GM20000 (cell line): ENCODE measurements at regions not wholly inside any gene's neighbourhood (a gene's known extent, or its start where the extent isn't known, plus 50 kb on each side); places are given as distances from the start of the nearest gene placed in this dataset.

Source experiments
- DNase-seq: peaks from one replicate; pipeline ENCODE4 v3.0.0; 2012; ENCODE audit warnings: low spot score
- CTCF ChIP-seq: IDR thresholded peaks from 2 replicates; pipeline ENCODE4 v1.5.1; 2012; ENCODE audit warnings: mild to moderate bottlenecking, control low read depth; ENCODE audit errors: extremely low read depth, missing control alignments

- TF ChIP-seq CTCF, result no peak
- DNase-seq, result no peak
These were observed 818.2 kb downstream of the UQCRFS1 start for GRCh38 chr19:28394725-28395124.

DNA sequence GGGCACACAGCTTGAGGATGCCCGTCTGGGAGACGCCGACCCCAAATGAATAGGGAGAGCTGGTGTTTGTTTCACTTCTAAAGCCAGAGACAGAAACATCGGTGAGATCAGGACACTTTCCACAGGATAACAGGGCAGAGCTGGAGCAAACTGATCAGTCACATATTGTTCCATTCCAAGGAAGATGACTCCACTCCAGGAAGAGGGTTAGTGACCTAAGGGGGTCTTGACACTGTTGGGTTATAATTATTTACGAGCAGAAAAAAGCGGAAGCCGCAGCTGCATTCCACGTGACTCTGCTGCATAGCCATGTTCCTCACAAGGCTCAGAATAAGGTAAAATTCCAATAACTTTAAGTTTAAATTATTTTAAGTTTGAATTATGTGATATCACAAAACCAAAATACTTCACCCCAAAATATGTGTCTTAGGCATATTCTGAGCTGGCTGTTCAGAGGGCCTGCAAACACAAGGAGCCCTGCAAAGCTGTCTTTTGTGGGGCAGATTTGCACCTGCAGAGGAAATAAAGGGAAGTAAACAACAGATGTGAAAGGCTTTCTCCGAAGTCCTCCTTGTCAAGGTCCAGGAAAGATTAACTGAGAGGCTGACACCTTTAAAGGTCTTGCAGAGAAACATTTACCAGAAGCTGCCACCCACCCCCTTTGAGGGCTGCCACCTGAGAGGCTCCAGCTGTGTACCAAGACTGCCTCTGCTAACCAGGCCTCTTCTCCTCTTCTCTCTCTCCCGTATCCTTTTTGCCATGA is 819.2 kb downstream of the UQCRFS1 start:
- DNase-seq, result no peak
- no peak for TF ChIP-seq CTCF

DNA sequence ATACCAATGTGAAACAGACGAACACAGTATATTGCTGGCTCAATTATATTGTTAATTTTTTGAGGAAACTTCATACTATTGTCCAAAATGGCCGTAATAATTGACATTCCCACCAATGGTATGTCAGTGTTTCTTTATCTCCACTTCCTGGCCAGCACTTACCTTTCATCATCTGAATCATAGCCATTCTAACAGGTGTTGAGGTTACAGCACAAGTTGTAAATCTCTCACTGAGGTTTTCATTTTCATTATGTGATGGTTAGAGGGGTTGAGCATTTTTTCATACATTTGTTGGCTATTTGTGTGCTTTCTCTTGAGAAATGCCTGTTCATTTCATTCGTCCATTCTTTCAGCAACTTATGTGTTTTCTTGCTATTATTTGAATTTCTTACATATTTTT is 824.0 kb downstream of the UQCRFS1 start:
- no peak for DNase-seq
- TF ChIP-seq CTCF, result no peak

DNA sequence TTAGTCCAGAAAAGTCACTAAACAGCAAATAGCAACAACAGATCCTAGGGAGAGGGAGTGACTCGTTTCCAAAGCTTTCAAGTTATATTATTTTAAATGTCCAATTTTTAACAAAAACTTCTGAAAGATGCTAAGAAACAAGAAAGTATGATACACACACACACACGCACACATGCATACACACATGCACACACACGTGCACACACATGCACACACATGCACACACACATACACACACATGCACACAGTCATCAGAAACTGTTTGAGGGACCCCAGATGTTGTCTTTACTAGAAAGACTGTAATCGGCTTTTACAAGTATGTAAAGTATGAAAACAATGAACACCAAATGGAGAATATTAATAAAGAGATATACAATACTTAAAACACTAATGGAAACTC is 825.4 kb downstream of the UQCRFS1 start:
- TF ChIP-seq CTCF, result no peak
- DNase-seq, result no peak

- no peak for TF ChIP-seq CTCF
These were observed 826.5 kb downstream of the UQCRFS1 start for GRCh38 chr19:28386470-28386869.

DNA sequence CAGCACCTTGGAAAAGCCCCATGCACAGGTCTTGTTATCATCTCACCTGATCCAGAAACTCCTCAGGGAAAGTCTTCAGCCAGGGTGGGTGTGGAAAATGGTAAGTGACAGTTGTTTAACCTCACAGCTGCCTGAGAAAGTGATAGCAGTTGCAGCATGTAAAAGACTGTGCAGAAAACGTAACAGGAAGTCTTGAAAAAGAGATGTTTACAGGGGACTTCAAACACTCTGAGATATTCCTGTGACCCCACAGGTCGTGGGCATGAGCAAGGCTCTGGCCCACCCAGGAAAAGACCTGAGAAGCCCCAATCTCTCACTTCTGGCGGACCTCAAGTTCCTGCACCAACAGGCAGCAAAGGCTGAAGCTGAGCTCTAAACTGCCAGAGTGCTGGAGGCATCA is 826.9 kb downstream of the UQCRFS1 start:
- no peak for DNase-seq
- TF ChIP-seq CTCF, result no peak

More at GRCh38 chr19:28386470-28386869, 826.5 kb downstream of the UQCRFS1 start:
- DNase-seq, result no peak

DNA sequence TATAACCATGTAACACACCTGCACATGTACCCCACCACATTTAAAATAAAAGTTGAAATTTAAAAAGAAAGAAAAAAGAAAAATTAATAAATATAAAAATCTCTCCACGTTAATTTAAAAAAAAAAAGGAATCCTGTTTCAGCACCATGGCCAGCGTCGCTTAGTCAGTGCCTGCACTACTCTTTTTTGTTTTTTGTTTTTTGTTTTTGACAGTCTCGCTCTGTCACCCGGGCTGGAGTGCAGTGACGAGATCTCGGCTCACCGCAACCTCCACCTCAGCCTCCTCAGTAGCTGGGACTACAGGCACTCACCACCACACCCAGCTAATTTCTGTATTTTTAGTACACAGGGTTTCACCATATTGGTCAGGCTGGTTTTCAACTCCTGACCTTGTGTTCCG is 835.9 kb downstream of the UQCRFS1 start:
- TF ChIP-seq CTCF, result no peak
- no peak for DNase-seq
